OCI-LY1 (cell line): ENCODE measurements at regions not wholly inside any gene's neighbourhood (a gene's known extent, or its start where the extent isn't known, plus 50 kb on each side); places are given as distances from the start of the nearest gene placed in this dataset.

Experiments
- CTCF ChIP-seq: fragments of 200-600 bp; sonication (generic), shearing (Covaris generic); IDR thresholded peaks from 2 replicates; pipeline ENCODE4 v1.5.1; 2017; ENCODE audit warnings: mild to moderate bottlenecking, antibody characterized with exemption, low read length, moderate library complexity, mixed read lengths
- EZH2 ChIP-seq: fragments of 200-600 bp; sonication (generic), shearing (Covaris generic); IDR thresholded peaks from 2 replicates; pipeline ENCODE4 v1.8.0; 2017; ENCODE audit warnings: borderline replicate concordance, mixed run types, mild to moderate bottlenecking, antibody characterized with exemption, low read length, moderate library complexity, mixed read lengths

- TF ChIP-seq CTCF (no peak), EZH2 (no peak)
Measured at GRCh38 chr20:52469128-52469527, 277.5 kb upstream of the ZFP64 start.
